NCI-H146 treated with DMSO at 0.1 percent for 48 hours (cell line): ENCODE measurements at regions not wholly inside any gene's neighbourhood (a gene's known extent, or its start where the extent isn't known, plus 50 kb on each side); places are given as distances from the start of the nearest gene placed in this dataset.
"Not testable (repeated sequence)": the region's sequence is repeated elsewhere in the genome, so short reads cannot be mapped to it uniquely, and the experiment has no call there.

Source experiments
- DNase-seq: peaks from one replicate; lab custom pipeline; 2025; ENCODE audit not compliant: unreplicated experiment; lab: John Stamatoyannopoulos, UW

DNA sequence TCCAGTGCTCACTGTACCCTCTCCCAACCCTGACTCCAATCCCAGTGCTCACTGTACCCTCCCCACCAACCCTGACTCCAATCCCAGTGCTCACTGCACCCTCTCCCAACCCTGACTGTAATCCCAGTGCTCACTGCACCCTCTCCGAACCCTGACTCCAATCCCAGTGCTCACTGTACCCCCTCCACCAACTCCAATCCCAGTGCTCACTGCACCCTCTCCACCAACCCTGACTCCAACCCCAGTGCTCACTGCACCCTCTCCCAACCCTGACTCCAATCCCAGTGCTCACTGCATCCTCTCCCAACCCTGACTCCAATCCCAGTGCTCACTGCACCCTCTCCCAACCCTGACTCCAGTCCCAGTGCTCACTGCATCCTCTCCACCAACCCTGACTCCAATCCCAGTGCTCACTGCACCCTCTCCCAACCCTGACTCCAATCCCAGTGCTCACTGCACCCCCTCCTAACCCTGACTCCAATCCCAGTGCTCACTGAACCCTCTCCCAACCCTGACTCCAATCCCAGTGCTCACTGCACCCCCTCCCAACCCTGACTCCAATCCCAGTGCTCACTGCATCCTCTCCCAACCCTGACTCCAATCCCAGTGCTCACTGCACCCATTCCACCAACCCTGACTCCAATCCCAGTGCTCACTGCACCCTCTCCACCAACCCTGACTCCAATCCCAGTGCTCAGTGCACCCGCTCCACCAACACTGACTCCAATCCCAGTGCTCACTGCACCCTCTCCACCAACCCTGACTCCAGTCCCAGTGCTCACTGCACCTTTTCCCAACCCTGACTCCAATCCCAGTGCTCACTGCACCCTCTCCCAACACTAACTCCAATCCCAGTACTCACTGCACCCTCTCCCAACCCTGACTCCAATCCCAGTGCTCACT, 136.3 kb upstream of the ZNF618 start:
- DNase-seq = not testable (repeated sequence)

DNA sequence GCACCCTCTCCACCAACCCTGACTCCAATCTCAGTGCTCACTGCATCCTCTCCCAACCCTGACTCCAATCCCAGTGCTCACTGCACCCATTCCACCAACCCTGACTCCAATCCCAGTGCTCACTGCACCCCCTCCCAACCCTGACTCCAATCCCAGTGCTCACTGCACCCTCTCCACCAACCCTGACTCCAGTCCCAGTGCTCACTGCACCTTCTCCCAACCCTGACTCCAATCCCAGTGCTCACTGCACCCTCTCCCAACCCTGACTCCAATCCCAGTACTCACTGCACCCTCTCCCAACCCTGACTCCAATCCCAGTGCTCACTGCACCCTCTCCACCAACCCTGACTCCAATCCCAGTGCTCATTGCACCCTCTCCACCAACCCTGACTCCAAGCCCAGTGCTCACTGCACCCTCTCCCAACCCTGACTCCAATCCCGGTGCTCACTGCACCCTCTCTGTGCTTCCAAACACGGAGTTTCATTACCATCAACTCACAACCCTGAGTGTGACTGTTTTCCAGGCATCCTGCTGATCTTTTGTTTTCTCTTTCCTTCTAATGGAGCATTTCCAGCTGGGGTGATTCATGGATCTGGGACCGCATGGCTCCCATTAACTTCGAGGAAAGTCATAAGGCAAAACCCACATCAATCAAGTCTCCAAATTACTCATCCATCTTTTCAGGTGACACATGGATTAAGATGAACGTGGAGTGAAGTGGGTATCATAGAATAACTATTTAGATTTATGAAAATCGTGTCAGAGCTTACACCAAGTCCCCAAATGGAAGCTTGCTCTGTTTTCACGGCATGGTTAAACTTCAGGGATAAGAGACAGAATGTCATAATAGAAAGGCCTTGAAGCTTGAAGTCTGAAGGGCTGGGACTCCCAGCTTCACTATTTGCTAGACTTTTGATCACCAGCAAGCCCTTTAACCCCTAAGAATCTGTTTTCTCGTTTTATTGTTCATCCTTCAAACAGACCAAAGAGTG, 135.3 kb upstream of the ZNF618 start:
- DNase-seq = not testable (repeated sequence)

DNA sequence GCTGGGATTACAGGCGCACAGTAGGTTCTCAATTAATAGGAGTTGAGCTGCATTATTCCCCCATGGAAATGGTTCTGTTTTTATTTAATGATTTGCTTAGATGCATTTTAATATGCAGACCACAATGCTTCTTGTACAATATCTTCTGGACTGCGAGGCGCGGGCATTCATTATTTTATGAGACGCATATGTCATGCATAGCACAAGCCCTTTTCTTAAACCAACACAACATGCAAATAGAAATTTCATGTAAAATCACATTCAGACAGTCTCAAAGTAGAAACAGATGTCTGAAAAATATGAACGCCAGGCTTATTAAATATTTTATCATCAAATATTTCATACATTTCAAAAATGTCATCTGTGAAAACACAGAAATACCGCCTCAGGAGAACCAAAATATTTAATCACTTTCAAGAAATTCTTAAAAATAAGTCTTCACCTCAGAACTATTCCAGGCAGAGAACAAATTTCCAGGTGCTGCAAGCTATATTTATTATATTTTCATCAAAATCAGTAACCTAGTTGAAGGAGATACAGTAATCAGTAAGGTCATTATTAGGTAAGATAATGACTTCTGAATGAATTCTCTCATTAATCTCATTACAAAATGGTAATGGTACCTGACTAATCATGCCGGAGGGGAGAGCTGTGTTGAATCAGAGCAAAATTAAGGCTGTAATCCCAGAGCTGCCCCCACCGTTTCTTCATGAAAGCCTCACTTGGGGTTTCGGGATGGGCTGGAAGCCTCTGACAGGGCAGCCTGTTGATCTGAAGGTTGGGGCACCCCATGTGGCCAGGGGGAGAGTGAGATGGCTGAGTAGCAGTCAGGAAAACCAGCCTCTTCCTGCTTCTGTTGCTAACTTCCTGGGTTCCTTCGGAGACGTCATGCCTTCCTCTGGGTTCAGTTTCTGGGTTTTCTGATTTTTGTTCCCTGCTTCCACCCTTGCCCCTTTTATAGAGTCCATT, 133.9 kb upstream of the ZNF618 start:
- no peak for DNase-seq

DNA sequence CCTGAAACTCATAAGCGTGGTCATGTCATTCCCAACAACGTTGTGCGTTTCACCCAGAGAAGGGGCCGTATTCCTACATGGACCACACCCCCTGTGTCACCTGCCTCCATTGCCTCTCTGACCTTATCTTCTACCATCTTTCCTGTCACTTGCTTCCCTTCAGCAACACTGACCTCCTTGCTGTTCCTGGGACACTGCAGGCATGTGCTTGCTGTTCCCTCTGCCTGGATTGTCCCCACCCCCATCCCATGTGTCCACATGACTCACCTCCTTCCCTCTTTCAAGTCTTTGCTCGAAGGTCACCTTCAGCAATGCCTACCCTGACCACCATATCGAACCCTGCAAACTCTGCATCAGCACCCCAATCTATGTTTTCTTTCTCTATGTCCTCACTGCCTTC, 133.2 kb upstream of the ZNF618 start:
- DNase-seq = no peak

DNA sequence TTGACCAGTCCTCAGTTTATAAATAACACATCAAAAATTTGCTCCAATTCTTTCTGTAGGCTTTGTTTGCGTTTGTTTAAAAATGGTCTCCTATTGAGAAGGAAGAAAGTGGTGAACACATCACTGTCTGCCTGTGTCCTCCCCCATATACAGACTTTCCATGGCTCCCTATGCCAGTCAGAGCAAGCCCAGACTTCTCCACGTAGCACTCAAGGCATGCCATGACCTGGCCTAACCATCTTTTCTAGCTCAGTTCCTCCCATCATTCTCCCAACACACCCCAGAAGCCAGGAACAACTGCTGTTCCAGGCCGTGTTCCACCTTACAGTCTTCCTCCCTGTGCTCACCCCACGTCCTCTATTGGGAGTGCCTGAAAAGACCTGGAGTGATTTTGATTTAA, 129.6 kb upstream of the ZNF618 start:
- no peak for DNase-seq

DNA sequence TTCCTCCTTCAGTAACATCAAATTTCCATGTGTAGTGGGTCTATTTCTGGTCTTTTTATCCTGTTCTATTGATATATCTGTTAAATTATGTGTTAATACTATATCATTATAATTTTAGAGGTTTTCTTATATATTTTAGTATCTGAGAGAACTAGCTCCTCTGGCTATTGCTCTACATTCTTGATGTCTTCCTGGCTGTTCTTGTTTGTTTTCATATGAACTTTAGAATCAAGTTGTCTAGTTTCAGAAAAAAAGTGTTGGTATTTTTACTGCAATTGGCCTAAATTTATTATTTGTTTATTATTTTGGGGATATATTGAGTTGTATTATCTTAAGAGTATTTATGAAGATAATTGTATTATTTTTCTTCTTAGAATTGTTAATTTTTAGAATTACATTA, 128.0 kb upstream of the ZNF618 start:
- no peak for DNase-seq

DNA sequence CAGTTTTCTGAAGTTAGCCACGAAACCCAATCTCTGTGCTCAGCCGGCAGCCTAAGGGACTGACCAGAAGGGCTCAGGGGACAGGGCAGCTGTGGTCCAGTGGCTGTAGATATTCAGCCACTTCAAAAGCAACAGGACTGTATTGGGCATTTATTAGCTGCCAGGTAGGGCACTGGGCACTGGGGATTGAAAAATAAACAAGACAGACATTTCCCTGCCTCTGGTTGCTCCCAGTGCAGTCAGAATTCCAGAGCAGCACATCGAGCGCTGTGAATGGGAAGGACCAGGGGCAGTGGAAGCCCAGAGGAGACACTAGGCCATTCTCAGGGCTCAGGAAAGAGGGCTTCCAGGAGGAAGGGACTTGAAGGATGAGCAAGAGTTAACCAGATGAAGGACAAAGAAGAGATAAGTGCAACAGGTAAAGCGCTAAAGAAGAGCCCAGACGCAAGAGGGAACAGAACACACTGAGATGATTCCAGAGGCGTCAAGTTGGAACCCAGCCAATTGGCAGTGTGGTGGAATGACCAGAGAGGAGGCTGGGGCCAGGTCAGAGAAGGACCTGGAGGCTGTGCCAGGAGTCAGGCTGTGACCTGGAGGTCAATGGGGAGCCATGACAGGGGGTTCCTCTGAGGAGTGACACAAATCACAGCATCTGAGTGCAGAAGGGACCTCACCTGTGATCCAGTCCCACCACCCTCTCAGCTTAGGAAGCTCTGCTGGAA, 122.5 kb upstream of the ZNF618 start:
- DNase-seq = no peak

DNA sequence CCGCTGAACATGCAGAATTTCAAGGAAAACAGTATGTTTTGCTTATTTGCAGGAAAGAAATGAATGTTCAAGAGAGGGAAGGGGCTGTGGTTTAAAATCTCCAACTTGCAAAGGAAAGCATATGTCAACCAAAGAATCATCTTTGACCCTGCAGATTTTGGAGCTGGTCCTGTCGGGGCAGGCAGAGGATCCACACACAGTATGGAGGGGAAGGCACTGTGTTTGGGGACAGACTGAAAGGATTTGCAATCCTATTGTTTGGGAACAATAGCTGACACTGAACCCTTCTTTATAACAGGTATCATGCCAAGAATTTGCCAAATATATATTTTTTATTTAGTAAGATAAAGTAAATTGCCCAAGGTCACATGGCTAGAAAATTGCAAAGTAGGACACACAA, 121.4 kb upstream of the ZNF618 start:
- DNase-seq = no peak

DNA sequence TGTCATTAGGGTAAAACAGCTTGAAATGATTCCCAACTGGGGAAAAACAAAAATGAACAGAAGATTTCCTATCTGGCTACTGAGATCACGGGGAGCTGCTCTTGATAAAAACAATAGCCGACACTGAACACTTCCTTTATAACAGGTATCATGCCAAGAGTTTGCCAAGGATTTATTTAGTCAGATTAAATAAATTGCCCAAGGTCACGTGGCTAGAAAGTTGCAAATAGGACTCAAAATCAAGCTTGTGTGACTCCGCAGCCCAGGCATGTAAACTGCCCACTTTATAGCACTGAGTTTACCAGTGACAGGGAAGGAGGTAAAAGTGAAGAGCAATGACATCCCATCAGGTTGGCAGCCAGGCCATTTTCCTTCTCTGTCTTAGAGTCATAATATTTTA, 120.7 kb upstream of the ZNF618 start:
- no peak for DNase-seq

DNA sequence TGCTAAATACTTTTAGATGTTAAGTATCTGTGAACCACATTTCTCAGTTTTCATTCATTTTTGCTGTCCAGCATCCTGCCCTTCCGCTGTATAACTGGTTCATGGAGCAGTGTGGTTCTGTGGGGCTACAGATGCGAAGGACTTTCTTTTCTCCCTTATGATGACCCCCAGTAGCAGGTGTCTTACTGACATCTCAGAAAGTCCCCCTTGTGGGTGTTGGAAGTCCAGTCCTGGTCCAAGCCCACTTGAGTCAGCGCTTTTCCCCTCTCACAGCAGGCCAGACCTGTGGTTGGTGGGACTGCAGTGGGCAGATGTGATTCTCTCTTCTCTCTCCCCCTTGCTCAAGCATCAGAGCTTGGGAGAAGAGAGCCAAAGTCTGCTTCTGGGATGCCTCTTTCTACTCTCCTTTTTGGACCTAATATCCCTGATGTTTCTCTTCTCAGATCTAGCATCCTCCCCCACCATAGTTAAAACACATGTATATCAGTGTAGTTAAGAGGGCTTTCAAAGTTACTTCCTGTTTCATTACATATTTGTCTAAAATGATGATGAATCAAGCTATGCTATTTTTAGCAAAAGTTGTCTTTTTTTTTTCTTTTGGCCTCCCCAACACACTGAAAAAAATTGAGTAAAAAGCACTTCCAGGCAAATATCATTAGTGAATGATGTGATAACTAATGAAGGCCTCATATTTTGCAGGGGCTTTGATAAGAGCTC, 119.5 kb upstream of the ZNF618 start:
- no peak for DNase-seq

DNA sequence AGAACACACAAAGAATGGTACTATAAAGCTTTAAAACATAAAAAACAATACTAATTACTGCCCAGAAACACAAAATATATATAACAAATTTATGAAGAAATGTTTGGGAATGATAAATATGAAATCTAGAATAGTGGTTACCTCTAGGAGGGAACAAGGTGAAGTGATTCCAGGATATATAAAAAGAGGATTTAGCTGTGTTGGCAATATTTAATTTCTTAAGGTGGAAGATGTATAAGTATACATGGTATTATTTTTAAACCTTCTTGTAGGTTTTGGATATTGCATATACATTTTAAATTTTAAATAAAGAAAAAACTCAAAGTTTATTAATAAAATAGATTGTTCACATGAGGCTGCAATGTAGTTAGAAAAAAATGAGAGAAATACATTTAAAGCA, 112.7 kb upstream of the ZNF618 start:
- DNase-seq = no peak

DNA sequence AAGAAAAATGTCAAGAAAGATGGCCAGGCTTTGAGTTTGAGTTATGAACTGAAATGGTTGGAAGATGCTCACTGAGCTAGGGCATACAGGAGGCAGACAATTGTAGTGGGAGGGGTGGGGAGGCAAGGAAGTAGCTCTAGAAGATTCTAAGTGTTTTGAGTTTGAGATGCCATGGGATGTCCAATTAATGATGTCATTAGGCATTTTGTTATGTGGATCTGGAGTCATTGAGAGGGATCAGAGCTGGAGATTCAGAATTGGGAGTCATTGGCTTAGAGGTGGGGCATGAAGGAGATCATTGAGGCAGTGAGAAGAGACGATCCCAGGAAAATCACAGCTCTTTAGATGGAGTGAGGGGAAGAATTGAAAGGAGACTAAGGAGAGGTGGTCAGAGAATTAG, 111.5 kb upstream of the ZNF618 start:
- DNase-seq = no peak

DNA sequence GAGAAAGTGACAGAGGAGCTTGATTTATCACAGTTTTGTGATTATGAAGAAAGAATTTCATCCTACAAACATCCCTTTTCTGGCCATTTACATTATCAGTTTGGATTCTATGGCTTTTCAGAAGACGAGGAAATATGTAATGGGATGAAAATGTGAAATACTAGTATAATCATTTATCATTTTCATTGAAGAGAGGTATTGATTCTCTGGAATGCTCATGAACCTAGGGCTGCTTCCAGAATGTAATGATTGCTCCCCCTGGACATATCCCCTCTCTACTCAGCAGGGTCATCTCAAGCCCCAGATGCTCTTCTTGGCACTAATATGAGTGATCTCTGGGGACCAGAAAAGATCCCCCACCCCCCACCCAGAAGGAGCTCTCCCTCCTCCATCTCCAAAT, 106.7 kb upstream of the ZNF618 start:
- DNase-seq = no peak

DNA sequence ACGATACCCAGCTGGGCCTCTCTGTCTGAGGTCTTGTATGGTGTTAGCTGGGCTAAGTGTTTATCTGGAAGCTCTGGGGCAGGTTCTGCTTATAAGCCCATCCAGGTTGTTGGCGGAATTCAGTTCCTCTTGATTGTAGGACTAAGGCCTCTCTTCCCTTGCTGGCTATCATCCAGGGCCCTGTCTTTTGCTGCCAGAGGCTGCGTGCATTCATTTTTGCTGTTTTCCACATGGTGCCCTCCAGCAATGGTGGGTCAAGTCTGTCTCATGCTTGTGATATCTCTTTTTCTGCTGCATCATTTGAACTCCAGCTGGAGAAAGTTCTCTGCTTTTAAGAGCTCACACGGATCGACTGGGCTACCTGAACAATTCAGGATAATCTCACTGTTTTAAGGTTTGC, 105.7 kb upstream of the ZNF618 start:
- DNase-seq = no peak

DNA sequence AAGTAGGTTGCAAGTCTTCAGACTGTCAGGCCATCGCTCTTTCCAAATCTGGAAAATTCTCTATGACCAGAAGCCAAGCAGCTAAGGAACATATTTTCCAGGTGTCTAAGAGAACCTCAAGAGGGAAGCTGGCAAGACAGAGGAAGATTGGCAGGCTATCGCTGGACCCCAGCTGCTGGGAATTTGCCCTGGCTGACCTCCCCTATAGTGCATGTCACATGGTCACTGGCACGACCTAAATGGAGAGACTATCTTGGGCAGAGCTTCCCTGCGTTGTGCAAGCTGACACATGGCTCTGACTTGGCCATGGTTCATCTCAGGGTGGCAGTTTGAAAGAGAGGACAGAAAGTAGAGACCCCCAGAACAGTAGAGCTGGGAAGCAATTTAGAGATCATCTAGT, 104.9 kb upstream of the ZNF618 start:
- DNase-seq = no peak

DNA sequence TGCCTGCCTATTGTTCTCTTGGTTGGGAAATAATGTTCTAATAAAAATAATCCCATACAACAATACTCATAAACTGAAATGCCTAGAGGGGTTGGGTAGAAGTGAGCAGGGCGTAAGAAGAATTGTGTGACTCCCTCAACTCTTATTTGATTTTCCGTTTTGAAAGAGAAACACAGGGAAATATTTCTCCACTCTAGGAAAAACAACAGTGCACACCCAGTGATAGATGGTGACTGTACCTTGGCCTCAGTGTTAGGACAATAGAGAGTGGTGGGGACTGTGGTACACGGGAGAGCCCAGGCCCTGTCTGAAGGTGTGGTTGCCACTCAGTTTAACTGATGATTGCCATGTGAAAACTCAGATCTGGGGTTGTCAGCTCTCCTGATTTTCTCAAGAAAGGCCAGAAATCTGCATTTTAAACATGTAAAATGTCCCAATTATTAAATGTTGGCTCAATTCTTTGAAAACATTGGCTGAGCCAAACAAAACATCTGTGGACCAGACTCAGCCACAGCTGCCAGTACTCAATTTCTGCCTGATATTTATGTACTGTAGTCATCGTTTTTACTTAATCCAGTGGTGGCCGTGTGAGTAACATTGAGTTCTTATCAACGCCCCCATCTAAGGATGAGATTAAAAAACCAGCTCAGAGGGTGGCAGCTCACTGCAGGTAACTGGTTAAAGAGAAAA, 103.8 kb upstream of the ZNF618 start:
- no peak for DNase-seq

DNA sequence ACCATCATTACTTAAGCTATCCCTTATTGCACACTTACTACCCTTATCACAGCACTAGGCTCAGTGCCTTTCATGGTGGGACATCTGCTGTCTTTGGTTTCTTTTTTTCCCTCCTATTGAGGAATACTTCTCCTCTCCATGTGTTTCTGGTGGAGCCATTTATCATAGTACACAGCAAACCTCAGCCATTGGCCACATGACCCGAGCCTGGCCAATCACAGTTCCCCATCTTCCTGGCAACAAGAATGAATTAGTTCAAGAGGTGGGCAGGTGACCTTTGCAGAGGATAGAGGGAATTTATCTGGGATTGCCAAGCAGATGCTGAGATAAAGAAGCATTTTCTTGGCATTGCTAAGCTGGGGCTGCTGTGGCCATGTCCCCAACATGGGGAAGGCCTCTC, 101.1 kb upstream of the ZNF618 start:
- no peak for DNase-seq

DNA sequence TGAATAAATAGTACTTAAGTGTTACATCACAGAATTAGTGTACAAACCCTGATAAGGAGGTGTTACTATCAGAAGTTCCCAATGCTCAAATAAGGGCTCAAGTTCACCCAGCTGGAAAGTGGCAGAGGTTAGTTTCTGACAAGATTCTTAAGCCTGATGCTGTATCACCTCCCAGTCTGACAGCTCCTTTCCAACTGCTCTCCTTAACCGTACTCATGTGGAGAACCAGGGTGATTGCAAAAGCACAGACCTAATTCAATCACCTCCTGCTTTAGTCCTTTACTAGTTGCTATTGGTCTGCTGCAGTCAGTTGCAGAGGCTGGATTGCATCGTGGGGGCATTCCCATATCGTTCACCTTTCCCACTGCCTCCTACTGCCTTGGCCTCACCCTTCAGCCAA, 100.4 kb upstream of the ZNF618 start:
- DNase-seq = no peak

DNA sequence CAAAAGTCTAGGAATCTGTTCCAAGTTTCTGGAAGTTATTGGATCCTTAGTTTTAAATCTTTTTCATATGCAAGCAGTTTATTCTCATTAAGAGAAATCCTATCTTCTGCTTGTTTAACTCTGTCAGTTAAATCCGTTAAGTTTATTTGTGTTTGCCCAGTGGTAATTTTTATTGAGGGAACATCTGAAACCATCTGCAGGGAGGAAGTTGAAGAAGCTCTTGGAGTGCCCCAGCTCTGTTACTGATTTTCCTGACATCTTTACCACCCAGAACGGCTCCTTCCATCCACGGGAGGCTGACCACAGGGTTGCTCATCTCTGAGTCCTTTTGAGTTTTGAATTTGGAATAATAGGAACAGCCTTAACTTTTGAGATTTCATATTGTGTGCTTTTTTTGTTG, 99.9 kb upstream of the ZNF618 start:
- DNase-seq = no peak
